ENCODE measurements at regions not wholly inside any gene's neighbourhood (a gene's known extent, or its start where the extent isn't known, plus 50 kb on each side); places are given as distances from the start of the nearest gene placed in this dataset.
A peak's percentile ranks its signal among the peaks of the same experiment; 100 is the strongest.

DNA sequence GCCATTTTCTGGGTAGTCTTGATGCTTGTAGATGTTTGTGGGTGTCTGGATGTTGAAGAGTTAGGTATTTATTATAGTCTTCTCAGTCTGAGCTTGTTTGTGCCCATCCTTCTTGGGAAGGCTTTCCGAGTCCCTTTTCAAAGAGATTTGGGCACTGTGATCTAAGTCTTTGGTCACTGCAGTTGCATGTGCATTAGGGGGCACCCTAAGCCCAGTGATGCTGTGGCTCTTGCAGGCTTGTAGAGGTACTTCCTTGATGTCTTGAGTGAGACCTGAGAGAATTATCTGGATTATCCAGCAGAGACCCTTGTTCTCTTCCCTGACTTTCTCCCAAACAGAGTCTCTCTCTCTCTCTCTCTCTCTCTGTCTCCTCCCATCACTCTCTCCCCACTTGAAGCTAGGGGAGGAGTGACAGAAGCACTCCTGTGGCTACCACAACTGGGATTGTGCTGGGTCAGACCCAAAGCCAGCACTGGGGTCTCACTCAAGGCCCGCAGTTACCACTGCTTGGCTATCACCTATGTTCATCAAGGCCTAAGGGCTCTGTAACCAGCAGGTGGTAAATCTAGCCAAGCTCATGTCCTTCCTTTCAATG is 68.5 kb downstream of the TMCO5A start:
- H3K9me3 Mint-ChIP-seq (ENCODE audit: low read depth, unreplicated experiment): no peaks in the 10 kb centered on the region
- no peak overlapping the region for H3K27ac Mint-ChIP-seq (ENCODE audit: unreplicated experiment)
- BruUV-seq (replicated peaks): no TSS peak
- intact Hi-C loops (cut with micrococcal nuclease; ENCODE audit: unreplicated experiment): loop anchor here (1.0 to 5.0 kb wide), 4 partner anchors 249 to 411 kb away; partner anchors contain the start of gene SPRED1
- peak; percentile 62 for DNase-seq
- TF ChIP-seq, protein P1, sequence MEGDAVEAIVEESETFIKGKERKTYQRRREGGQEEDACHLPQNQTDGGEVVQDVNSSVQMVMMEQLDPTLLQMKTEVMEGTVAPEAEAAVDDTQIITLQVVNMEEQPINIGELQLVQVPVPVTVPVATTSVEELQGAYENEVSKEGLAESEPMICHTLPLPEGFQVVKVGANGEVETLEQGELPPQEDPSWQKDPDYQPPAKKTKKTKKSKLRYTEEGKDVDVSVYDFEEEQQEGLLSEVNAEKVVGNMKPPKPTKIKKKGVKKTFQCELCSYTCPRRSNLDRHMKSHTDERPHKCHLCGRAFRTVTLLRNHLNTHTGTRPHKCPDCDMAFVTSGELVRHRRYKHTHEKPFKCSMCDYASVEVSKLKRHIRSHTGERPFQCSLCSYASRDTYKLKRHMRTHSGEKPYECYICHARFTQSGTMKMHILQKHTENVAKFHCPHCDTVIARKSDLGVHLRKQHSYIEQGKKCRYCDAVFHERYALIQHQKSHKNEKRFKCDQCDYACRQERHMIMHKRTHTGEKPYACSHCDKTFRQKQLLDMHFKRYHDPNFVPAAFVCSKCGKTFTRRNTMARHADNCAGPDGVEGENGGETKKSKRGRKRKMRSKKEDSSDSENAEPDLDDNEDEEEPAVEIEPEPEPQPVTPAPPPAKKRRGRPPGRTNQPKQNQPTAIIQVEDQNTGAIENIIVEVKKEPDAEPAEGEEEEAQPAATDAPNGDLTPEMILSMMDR (IDR thresholded peaks at IDR 0.05; ENCODE audit: unreplicated experiment): peak; percentile 18
- no peaks in the 10 kb centered on the region for H3K27me3 Mint-ChIP-seq (ENCODE audit: unreplicated experiment)
- CTCF ChIA-PET: interaction anchor here (1.2 kb wide), 1 partner anchor 248 kb away, joined by 5 read pairs; no protein-coding TSS in a partner anchor
- H3K4me1 Mint-ChIP-seq (ENCODE audit: low read depth, unreplicated experiment): no peaks in the 10 kb centered on the region
- H3K36me3 Mint-ChIP-seq (ENCODE audit: insufficient read depth, unreplicated experiment): no peaks in the 10 kb centered on the region
- H3K4me3 Mint-ChIP-seq (ENCODE audit: low read depth, unreplicated experiment): no peak overlapping the region

DNA sequence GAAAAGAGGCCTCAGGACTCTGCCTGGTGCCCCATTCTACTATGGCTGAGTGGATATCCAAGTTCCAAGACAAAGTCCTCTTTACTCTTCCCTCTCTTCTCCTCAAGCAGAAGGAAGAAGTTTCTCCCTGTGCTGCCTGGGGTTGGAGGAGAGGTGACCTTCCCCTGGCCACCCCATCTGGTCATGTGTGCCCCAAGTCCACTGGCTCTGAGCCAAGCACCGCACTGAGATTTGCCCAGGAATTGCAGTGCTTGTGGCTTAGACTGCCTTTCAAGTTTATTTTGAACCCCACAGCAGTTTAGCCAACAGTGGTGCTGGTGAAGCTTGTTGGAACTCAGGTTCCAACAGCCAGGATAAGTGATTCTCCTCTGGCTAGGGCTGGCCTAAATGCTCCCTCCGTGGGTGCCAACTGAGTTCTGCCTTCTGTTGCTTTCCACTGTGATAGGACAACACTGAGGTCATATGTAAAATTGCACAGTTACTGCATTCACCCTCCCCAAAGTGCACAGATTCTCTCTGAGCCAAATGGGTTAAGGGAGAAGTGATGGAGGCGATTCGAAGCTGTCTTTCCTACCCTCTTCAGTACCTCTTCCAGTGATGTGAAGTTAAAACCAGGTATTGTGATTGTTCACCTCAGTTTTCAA is 69.9 kb downstream of the TMCO5A start:
- no peak for DNase-seq
- Mint-ChIP-seq H3K36me3 (ENCODE audit: insufficient read depth, unreplicated experiment) (no peaks in the 10 kb centered on the region), H3K27ac (ENCODE audit: unreplicated experiment) (no peak overlapping the region), H3K9me3 (ENCODE audit: low read depth, unreplicated experiment) (no peaks in the 10 kb centered on the region), H3K4me3 (ENCODE audit: low read depth, unreplicated experiment) (no peak overlapping the region), H3K4me1 (ENCODE audit: low read depth, unreplicated experiment) (no peaks in the 10 kb centered on the region), H3K27me3 (ENCODE audit: unreplicated experiment) (no peaks in the 10 kb centered on the region)
- no TSS peak for BruUV-seq (replicated peaks)
- CTCF ChIA-PET: interaction anchor here (0.6 kb wide), 1 partner anchor 384 kb away, joined by 3 read pairs; no protein-coding TSS in a partner anchor
- TF ChIP-seq, protein P1 (IDR thresholded peaks at IDR 0.05; ENCODE audit: unreplicated experiment): no peak
- intact Hi-C loops (cut with micrococcal nuclease; ENCODE audit: unreplicated experiment): loop anchor here (5.0 kb wide), 1 partner anchor 248 kb away; the partner anchor contains the start of gene SPRED1

DNA sequence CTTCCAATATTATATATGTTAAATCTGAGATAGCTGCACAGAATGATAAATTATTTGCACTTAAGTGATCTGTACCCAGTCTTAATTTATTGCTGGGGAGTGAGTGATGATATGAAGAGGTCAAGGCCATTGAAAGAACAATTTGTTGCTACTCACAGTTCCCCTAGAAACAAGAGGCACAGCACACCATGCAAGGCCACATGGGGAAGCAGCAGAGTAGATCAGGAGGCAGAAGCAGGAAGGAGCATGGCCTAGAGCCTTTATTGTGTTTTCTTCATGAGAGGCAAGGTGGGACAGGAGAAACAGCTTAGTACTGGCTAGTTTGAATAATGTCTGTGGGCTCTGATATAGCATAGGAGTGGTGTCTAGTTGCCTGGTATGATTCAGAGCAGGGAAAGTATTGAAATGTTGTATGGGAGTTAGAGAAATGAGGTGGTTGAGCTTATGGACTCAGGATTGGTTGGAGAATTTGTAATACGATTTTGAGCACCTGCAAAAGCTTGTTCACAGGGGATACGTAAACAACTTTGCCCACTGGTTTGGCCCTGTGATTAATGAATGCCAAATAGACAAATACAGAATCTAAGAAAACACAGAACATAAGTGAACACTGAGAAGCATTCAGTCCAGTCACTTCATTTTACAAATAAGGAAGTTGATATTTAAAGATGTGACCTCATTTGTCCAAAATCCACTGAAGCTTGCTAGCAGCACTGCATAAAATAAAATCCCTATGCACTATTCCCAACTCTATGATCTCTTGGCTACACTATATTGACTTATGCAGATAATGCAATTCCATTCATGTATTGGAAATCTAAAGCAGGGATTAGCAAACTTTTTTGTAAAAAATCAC is 71.7 kb downstream of the TMCO5A start:
- intact Hi-C loops (cut with micrococcal nuclease; ENCODE audit: unreplicated experiment): no loop called here
- H3K4me3 Mint-ChIP-seq (ENCODE audit: low read depth, unreplicated experiment): no peak overlapping the region
- H3K4me1 Mint-ChIP-seq (ENCODE audit: low read depth, unreplicated experiment): no peaks in the 10 kb centered on the region
- H3K27ac Mint-ChIP-seq (ENCODE audit: unreplicated experiment): no peak overlapping the region
- DNase-seq: no peak
- H3K27me3 Mint-ChIP-seq (ENCODE audit: unreplicated experiment): no peaks in the 10 kb centered on the region
- H3K36me3 Mint-ChIP-seq (ENCODE audit: insufficient read depth, unreplicated experiment): no peaks in the 10 kb centered on the region
- no TSS peak for BruUV-seq (replicated peaks)
- CTCF ChIA-PET: interaction anchor here (0.7 to 0.8 kb wide), 2 partner anchors 18 to 245 kb away, joined by 3 to 9 read pairs; no protein-coding TSS in a partner anchor
- no peaks in the 10 kb centered on the region for H3K9me3 Mint-ChIP-seq (ENCODE audit: low read depth, unreplicated experiment)
- TF ChIP-seq, protein P1 (IDR thresholded peaks at IDR 0.05; ENCODE audit: unreplicated experiment): no peak

DNA sequence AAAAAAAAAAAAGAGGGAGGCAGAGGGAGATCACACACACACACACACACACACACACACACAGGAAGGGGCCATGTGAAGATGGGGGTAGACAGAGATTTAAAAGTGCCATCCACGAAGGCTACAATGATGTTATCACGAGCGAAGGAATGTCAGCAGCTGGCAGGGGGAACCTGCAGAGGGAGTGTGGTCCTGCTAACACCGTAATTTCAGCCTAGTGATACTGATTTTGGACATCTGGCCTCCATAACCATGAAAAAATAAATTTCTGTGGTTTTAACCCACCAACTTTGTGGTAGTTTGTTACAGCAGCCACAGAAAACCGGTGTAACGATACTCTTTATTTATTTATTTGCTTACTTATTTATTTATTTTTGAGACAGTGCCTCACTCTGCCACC is 76.0 kb downstream of the TMCO5A start:
- Mint-ChIP-seq H3K9me3 (ENCODE audit: low read depth, unreplicated experiment) (no peaks in the 10 kb centered on the region), H3K4me1 (ENCODE audit: low read depth, unreplicated experiment) (no peaks in the 10 kb centered on the region), H3K27ac (ENCODE audit: unreplicated experiment) (no peak overlapping the region), H3K27me3 (ENCODE audit: unreplicated experiment) (no peaks in the 10 kb centered on the region), H3K4me3 (ENCODE audit: low read depth, unreplicated experiment) (no peak overlapping the region), H3K36me3 (ENCODE audit: insufficient read depth, unreplicated experiment) (no peaks in the 10 kb centered on the region)
- DNase-seq: no peak
- no TSS peak for BruUV-seq (replicated peaks)
- CTCF ChIA-PET: no interaction called here
- TF ChIP-seq, protein P1 (IDR thresholded peaks at IDR 0.05; ENCODE audit: unreplicated experiment): no peak
- intact Hi-C loops (cut with micrococcal nuclease; ENCODE audit: unreplicated experiment): no loop called here

All from Calu3 (cell line).